Prostate gland (tissue), 2 donors: ENCODE measurements at regions not wholly inside any gene's neighbourhood (a gene's known extent, or its start where the extent isn't known, plus 50 kb on each side); places are given as distances from the start of the nearest gene placed in this dataset.
A peak's percentile ranks its signal among the peaks of the same experiment; 100 is the strongest.

ENCODE experiments used
- DNase-seq: peaks from one replicate; pipeline ENCODE4 v3.0.0-alpha.2; 2019; ENCODE audit warnings: low spot score
- H3K27ac ChIP-seq, 2 donors: fragments of 200-600 bp; sonication (generic); 2 replicates each; pipeline ENCODE4 v1.5.1; 2017 to 2019
- H3K27me3 ChIP-seq: fragments of 200-600 bp; sonication (generic); replicated peaks from 2 replicates; pipeline ENCODE4 v1.5.1; 2019; ENCODE audit not compliant: insufficient read depth
- H3K36me3 ChIP-seq, 2 donors: fragments of 200-600 bp; sonication (generic); 1 replicate in 1 of 2; 2 replicates in 1 of 2; pipeline versions ENCODE4 v1.5.1 to v1.8.1; 2017 to 2019
- H3K4me1 ChIP-seq: fragments of 200-600 bp; sonication (generic); replicated peaks from 2 replicates; pipeline ENCODE4 v1.5.1; 2019
- H3K4me3 ChIP-seq, 2 donors: fragments of 200-600 bp; sonication (generic); 2 replicates each; pipeline ENCODE4 v1.5.1; 2017 to 2019
- H3K9me3 ChIP-seq: fragments of 200-600 bp; sonication (generic); 2 replicates; pipeline ENCODE4 v1.5.1; 2017
- CTCF ChIP-seq, 4 experiments: fragments of 200-600 bp in 2 of 4; fragments of 450-650 bp in 2 of 4; sonication (generic) in 2 of 4; IDR thresholded peaks; 1 replicate in 3 of 4; 2 replicates in 1 of 4; pipeline ENCODE4 v1.5.1; 2016 to 2019; ENCODE audit warnings: antibody characterized with exemption in 4 of 4, mild to moderate bottlenecking in 2 of 4, moderate library complexity in 2 of 4
- POLR2A ChIP-seq: fragments of 450-650 bp; IDR thresholded peaks from one replicate; pipeline ENCODE4 v1.6.1; 2016; ENCODE audit warnings: antibody characterized with exemption, mild to moderate bottlenecking
- POLR2AphosphoS5 ChIP-seq: sonication (generic); formaldehyde crosslinking; IDR thresholded peaks from one replicate; pipeline ENCODE4 v1.6.1; 2017; ENCODE audit warnings: antibody characterized with exemption
- WGBS: methylation state at CpG from one replicate; pipeline ENCODE4 v1.1.5; 2018; 5-methylcytosine and 5-hydroxymethylcytosine counted together
- intact Hi-C: fragments of 100-400 bp; cut with DNase I; formaldehyde crosslinking; loops from one replicate; pipeline ENCODE4 v1.14.2; 2022

GRCh38 chr3:161914703-161915417 lies 418.3 kb downstream of the OTOL1 start:
- Histone ChIP-seq H3K4me3 (no peak overlapping the region), H3K27ac (no peak overlapping the region), H3K9me3 (no peaks in the 10 kb centered on the region), H3K27me3 (no peaks in the 10 kb centered on the region), H3K4me1 (no peaks in the 10 kb centered on the region), H3K36me3 (no peaks in the 10 kb centered on the region)
- no peak for DNase-seq
- intact Hi-C loops, result no loop called here
- no peak for TF ChIP-seq POLR2AphosphoS5
- TF ChIP-seq POLR2A, result no peak
- peak in 1 of 4 experiments; percentile 4 for TF ChIP-seq CTCF (IDR thresholded peaks at IDR 0.05)
- WGBS, result 12% methylated on average over 8 of the region's 8 CpGs

- Histone ChIP-seq H3K4me1 (no peaks in the 10 kb centered on the region), H3K27me3 (no peaks in the 10 kb centered on the region), H3K4me3 (no peak overlapping the region), H3K9me3 (no peaks in the 10 kb centered on the region), H3K36me3 (no peaks in the 10 kb centered on the region), H3K27ac (no peak overlapping the region)
- TF ChIP-seq POLR2A (no peak), POLR2AphosphoS5 (no peak), CTCF (IDR thresholded peaks at IDR 0.05) (no peak)
- no peak for DNase-seq
- intact Hi-C loops, result no loop called here
- 20% methylated on average over 4 of the region's 4 CpGs for WGBS
Measured at GRCh38 chr3:161915418-161915750, 418.8 kb downstream of the OTOL1 start.

GRCh38 chr3:161920196-161920595 lies 423.6 kb downstream of the OTOL1 start:
- intact Hi-C loops, result no loop called here
- Histone ChIP-seq H3K27me3 (no peaks in the 10 kb centered on the region), H3K4me3 (no peak overlapping the region), H3K27ac (no peak overlapping the region), H3K4me1 (no peaks in the 10 kb centered on the region), H3K9me3 (no peaks in the 10 kb centered on the region), H3K36me3 (no peaks in the 10 kb centered on the region)
- WGBS, result 85% methylated on average over 2 of the region's 2 CpGs
- TF ChIP-seq POLR2A (no peak), CTCF (IDR thresholded peaks at IDR 0.05) (no peak), POLR2AphosphoS5 (no peak)
- no peak for DNase-seq

GRCh38 chr3:161925749-161926360 lies 429.2 kb downstream of the OTOL1 start:
- no peak for DNase-seq
- no peak for TF ChIP-seq POLR2AphosphoS5
- TF ChIP-seq POLR2A, result no peak
- no peak for TF ChIP-seq CTCF (IDR thresholded peaks at IDR 0.05)
- Histone ChIP-seq H3K4me1 (no peaks in the 10 kb centered on the region), H3K36me3 (no peaks in the 10 kb centered on the region), H3K27ac (no peak overlapping the region), H3K9me3 (no peaks in the 10 kb centered on the region), H3K4me3 (no peak overlapping the region), H3K27me3 (no peaks in the 10 kb centered on the region)
- intact Hi-C loops, result no loop called here
- WGBS, result 67% methylated on average over 2 of the region's 2 CpGs

- intact Hi-C loops, result no loop called here
- H3K9me3 ChIP-seq, result no peaks in the 10 kb centered on the region
- 36% methylated on average over 1 of the region's 1 CpG for WGBS
- H3K36me3 ChIP-seq, result no peaks in the 10 kb centered on the region
- no peak for TF ChIP-seq POLR2AphosphoS5
- no peak for TF ChIP-seq POLR2A
- TF ChIP-seq CTCF (IDR thresholded peaks at IDR 0.05), result no peak
- H3K27ac ChIP-seq, result no peak overlapping the region
- H3K4me3 ChIP-seq, result no peak overlapping the region
- no peaks in the 10 kb centered on the region for H3K4me1 ChIP-seq
- H3K27me3 ChIP-seq, result no peaks in the 10 kb centered on the region
- DNase-seq, result no peak
Measured at GRCh38 chr3:161927131-161927530, 430.5 kb downstream of the OTOL1 start.
